ENCODE measurements at regions not wholly inside any gene's neighbourhood (a gene's known extent, or its start where the extent isn't known, plus 50 kb on each side); places are given as distances from the start of the nearest gene placed in this dataset.

DNA sequence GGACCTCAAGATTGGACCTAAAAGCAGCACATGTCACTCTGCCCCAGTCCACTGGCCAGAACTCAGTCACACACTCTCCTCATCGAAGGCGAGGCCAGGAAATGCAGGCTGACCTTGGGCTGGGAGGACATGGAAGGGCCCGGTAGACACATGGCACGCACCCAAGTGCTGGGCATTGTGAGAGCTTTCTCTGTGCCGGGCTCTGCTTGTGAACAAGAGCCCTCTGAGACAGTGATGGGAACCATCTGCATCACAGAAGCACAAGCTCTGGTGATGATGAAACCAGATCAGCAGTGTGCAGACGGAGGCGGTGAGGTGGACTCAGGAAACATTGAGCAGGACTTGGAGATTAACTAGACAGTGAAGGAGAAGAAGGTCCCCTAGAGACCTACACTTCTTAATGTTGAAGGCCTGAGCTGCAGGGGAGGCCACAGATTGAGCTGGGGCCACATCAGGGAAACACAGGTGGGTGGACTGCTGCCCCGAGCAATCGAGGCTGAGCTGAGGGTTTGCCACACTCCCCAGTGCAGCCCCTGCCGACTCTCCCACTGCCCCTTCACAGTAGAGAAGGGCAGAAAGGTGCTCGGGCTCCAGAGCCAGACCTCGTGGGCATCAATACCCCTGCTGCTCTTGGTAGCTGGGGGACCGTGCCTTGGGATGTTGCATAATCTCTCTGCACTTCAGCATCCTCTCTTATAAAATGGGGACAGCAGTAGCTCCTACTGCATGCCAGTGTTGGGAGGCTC is 1460.5 kb downstream of the TBC1D22A start:
- Histone ChIP-seq H3K79me2 (ENCODE audit: insufficient read depth, low read length) (no peaks in the 10 kb centered on the region), H3K36me3 (ENCODE audit: control insufficient read depth in 1 of 2, insufficient read depth in 2 of 2, low read length in 2 of 2) (no peaks in the 10 kb centered on the region), H3K4me3 (replicated peaks in 1 of 2; ENCODE audit: low read depth in 1 of 2, low read length in 2 of 2) (no peak overlapping the region), H3K4me2 (ENCODE audit: low read length) (no peak overlapping the region), H3K27ac (ENCODE audit: low read depth, low read length) (no peak overlapping the region), H3K9me3 (ENCODE audit: control insufficient read depth in 1 of 2, insufficient read depth in 1 of 2, low read depth in 1 of 2, low read length in 2 of 2) (peaks cover 4% of the 10 kb centered on the region in 2 experiments; a peak in 2 of 4 replicates), H2AFZ (ENCODE audit: low read depth, low read length, poor library complexity, severe bottlenecking) (no peak overlapping the region), H3K9me2 (ENCODE audit: insufficient read depth) (no peaks in the 10 kb centered on the region), H3K9ac (ENCODE audit: low read length) (no peak overlapping the region), H4K20me1 (ENCODE audit: insufficient read depth) (no peaks in the 10 kb centered on the region), H3K27me3 (ENCODE audit: insufficient read depth, low read length) (0 out of 2 replicates have a peak, but pooled peaks cover 4% of the 10 kb centered on the region), H3K4me1 (ENCODE audit: control insufficient read depth in 1 of 2, insufficient read depth in 2 of 2, low read length in 2 of 2) (no peaks in the 10 kb centered on the region)
- intact Hi-C loops (cut with micrococcal nuclease), result no loop called here
- no peak for TF ChIP-seq ZNF274 (IDR thresholded peaks at IDR 0.05; ENCODE audit: low read depth, low read length)
- TF ChIP-seq SP1 (IDR thresholded peaks at IDR 0.05; ENCODE audit: low read depth), result no peak
- TF ChIP-seq EZH2phosphoT487 (IDR thresholded peaks at IDR 0.05; ENCODE audit: borderline replicate concordance), result no peak
- TF ChIP-seq EZH2 (IDR thresholded peaks at IDR 0.05), result no peak
- TF ChIP-seq EGR1 (IDR thresholded peaks at IDR 0.05; ENCODE audit: low read depth), result no peak
- no peak for TF ChIP-seq CEBPB (IDR thresholded peaks at IDR 0.05; ENCODE audit: low read depth)
- TF ChIP-seq, protein P1, sequence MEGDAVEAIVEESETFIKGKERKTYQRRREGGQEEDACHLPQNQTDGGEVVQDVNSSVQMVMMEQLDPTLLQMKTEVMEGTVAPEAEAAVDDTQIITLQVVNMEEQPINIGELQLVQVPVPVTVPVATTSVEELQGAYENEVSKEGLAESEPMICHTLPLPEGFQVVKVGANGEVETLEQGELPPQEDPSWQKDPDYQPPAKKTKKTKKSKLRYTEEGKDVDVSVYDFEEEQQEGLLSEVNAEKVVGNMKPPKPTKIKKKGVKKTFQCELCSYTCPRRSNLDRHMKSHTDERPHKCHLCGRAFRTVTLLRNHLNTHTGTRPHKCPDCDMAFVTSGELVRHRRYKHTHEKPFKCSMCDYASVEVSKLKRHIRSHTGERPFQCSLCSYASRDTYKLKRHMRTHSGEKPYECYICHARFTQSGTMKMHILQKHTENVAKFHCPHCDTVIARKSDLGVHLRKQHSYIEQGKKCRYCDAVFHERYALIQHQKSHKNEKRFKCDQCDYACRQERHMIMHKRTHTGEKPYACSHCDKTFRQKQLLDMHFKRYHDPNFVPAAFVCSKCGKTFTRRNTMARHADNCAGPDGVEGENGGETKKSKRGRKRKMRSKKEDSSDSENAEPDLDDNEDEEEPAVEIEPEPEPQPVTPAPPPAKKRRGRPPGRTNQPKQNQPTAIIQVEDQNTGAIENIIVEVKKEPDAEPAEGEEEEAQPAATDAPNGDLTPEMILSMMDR (IDR thresholded peaks at IDR 0.05 in 2 of 3, conservative IDR thresholded peaks at IDR 0.05 in 1 of 3; ENCODE audit: borderline replicate concordance in 1 of 3, insufficient read depth in 1 of 3, low read depth in 2 of 3, low read length in 2 of 3), result no peak
- TF ChIP-seq RAD21 (IDR thresholded peaks at IDR 0.05; ENCODE audit: low read depth), result no peak
- TF ChIP-seq CBX3 (IDR thresholded peaks at IDR 0.05; ENCODE audit: low read depth), result no peak
- TF ChIP-seq SIN3A (IDR thresholded peaks at IDR 0.05; ENCODE audit: low read depth), result no peak
- TF ChIP-seq, protein P2, sequence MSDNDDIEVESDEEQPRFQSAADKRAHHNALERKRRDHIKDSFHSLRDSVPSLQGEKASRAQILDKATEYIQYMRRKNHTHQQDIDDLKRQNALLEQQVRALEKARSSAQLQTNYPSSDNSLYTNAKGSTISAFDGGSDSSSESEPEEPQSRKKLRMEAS (IDR thresholded peaks at IDR 0.05), result no peak
- no peak for TF ChIP-seq ZFX (IDR thresholded peaks at IDR 0.05)
- no peak for TF ChIP-seq TCF7L2 (IDR thresholded peaks at IDR 0.05; ENCODE audit: borderline replicate concordance, extremely low read depth, insufficient read depth, insufficient read length)
- no peak for TF ChIP-seq POLR2A (IDR thresholded peaks at IDR 0.05; ENCODE audit: borderline replicate concordance, extremely low read depth, insufficient read depth, insufficient read length)
- no peak for TF ChIP-seq ELF1 (IDR thresholded peaks at IDR 0.05; ENCODE audit: borderline replicate concordance, low read depth)
- TF ChIP-seq, protein P3, sequence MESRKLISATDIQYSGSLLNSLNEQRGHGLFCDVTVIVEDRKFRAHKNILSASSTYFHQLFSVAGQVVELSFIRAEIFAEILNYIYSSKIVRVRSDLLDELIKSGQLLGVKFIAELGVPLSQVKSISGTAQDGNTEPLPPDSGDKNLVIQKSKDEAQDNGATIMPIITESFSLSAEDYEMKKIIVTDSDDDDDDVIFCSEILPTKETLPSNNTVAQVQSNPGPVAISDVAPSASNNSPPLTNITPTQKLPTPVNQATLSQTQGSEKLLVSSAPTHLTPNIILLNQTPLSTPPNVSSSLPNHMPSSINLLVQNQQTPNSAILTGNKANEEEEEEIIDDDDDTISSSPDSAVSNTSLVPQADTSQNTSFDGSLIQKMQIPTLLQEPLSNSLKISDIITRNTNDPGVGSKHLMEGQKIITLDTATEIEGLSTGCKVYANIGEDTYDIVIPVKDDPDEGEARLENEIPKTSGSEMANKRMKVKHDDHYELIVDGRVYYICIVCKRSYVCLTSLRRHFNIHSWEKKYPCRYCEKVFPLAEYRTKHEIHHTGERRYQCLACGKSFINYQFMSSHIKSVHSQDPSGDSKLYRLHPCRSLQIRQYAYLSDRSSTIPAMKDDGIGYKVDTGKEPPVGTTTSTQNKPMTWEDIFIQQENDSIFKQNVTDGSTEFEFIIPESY (IDR thresholded peaks at IDR 0.05; ENCODE audit: extremely low read depth, insufficient replicate concordance, low read length), result no peak
- ATAC-seq, result no peak
- RAD21 ChIA-PET (ENCODE audit: low non-redundant PET in 1 of 2, low total read pairs in 2 of 2, uncharacterized antibody in 2 of 2, unreplicated experiment in 2 of 2), result no interaction called here
- POLR2A ChIA-PET, result no interaction called here
- no peak for DNase-seq (ENCODE audit: low read depth, low spot score)
- CTCF ChIA-PET, result no interaction called here
- BruUV-seq (replicated peaks), result no TSS peak
